Upper lobe of right lung (tissue), 1 donor: ENCODE measurements at regions not wholly inside any gene's neighbourhood (a gene's known extent, or its start where the extent isn't known, plus 50 kb on each side); places are given as distances from the start of the nearest gene placed in this dataset.

ENCODE experiments used
- ATAC-seq: fragments of 200-7000 bp; cut with Tn5 transposase; one replicate; pipeline ENCODE4 v1.9.1; 2020; ENCODE audit warnings: mild to moderate bottlenecking, moderate library complexity
- DNase-seq: peaks from one replicate; pipeline ENCODE4 v3.0.0-alpha.2; 2020
- H3K27ac ChIP-seq: fragments of 200-600 bp; one replicate; pipeline ENCODE4 v1.8.0; 2022
- H3K27me3 ChIP-seq: fragments of 200-600 bp; one replicate; pipeline ENCODE4 v1.8.0; 2022; ENCODE audit warnings: mild to moderate bottlenecking
- H3K36me3 ChIP-seq: fragments of 200-600 bp; one replicate; pipeline ENCODE4 v1.8.0; 2022
- H3K4me1 ChIP-seq: fragments of 200-600 bp; one replicate; pipeline ENCODE4 v1.8.0; 2022
- H3K4me3 ChIP-seq: fragments of 200-600 bp; one replicate; pipeline ENCODE4 v1.8.0; 2022; ENCODE audit warnings: mild to moderate bottlenecking
- H3K9me3 ChIP-seq: fragments of 200-600 bp; one replicate; pipeline ENCODE4 v1.8.0; 2022
- CTCF ChIP-seq: fragments of 200-600 bp; IDR thresholded peaks from one replicate; pipeline ENCODE4 v1.8.0; 2022; ENCODE audit warnings: antibody characterized with exemption
- intact Hi-C: fragments of 100-400 bp; cut with DNase I; formaldehyde crosslinking; loops from one replicate; pipeline ENCODE4 v1.11.0; 2022
- donor health status: DM: no; HTN: yes; CAD: no; lungs with severe emphysema.

GRCh38 chr10:4338768-4339167 is 487.2 kb upstream of the AKR1E2 start:
- H3K4me1 ChIP-seq = no peaks in the 10 kb centered on the region
- H3K36me3 ChIP-seq = no peaks in the 10 kb centered on the region
- no peak for TF ChIP-seq CTCF
- intact Hi-C loops = no loop called here
- ATAC-seq (no peak), DNase-seq (no peak)
- H3K27me3 ChIP-seq = no peaks in the 10 kb centered on the region
- H3K4me3 ChIP-seq = no peak overlapping the region
- no peaks in the 10 kb centered on the region for H3K9me3 ChIP-seq
- H3K27ac ChIP-seq = no peak overlapping the region

- TF ChIP-seq CTCF = no peak
- no peak for DNase-seq
- ATAC-seq = no peak
- Histone ChIP-seq H3K4me3 (no peak overlapping the region), H3K4me1 (no peaks in the 10 kb centered on the region), H3K9me3 (peaks cover 7% of the 10 kb centered on the region), H3K36me3 (no peaks in the 10 kb centered on the region), H3K27me3 (no peaks in the 10 kb centered on the region), H3K27ac (no peak overlapping the region)
- intact Hi-C loops = no loop called here
Observed at GRCh38 chr10:4337563-4337962, 488.4 kb upstream of the AKR1E2 start.

GRCh38 chr10:4334871-4335270 is 491.1 kb upstream of the AKR1E2 start:
- H3K27me3 ChIP-seq = no peaks in the 10 kb centered on the region
- intact Hi-C loops = no loop called here
- H3K9me3 ChIP-seq = peaks cover 7% of the 10 kb centered on the region
- ATAC-seq (no peak), DNase-seq (no peak)
- H3K4me3 ChIP-seq = no peak overlapping the region
- no peak overlapping the region for H3K27ac ChIP-seq
- no peaks in the 10 kb centered on the region for H3K4me1 ChIP-seq
- H3K36me3 ChIP-seq = no peaks in the 10 kb centered on the region
- no peak for TF ChIP-seq CTCF

GRCh38 chr10:4334015-4334414 is 492.0 kb upstream of the AKR1E2 start:
- Histone ChIP-seq H3K9me3 (peaks cover 7% of the 10 kb centered on the region), H3K27me3 (no peaks in the 10 kb centered on the region), H3K36me3 (no peaks in the 10 kb centered on the region), H3K4me1 (no peaks in the 10 kb centered on the region), H3K4me3 (no peak overlapping the region), H3K27ac (no peak overlapping the region)
- no peak for TF ChIP-seq CTCF
- intact Hi-C loops = no loop called here
- ATAC-seq (no peak), DNase-seq (no peak)

GRCh38 chr10:4333459-4333894 is 492.5 kb upstream of the AKR1E2 start:
- no peaks in the 10 kb centered on the region for H3K4me1 ChIP-seq
- H3K36me3 ChIP-seq = no peaks in the 10 kb centered on the region
- H3K27ac ChIP-seq = no peak overlapping the region
- H3K9me3 ChIP-seq = peaks cover 7% of the 10 kb centered on the region
- DNase-seq (no peak), ATAC-seq (no peak)
- H3K27me3 ChIP-seq = no peaks in the 10 kb centered on the region
- TF ChIP-seq CTCF = no peak
- intact Hi-C loops = no loop called here
- no peak overlapping the region for H3K4me3 ChIP-seq

GRCh38 chr10:4332764-4333458 is 493.1 kb upstream of the AKR1E2 start:
- no peak for DNase-seq
- H3K36me3 ChIP-seq = no peaks in the 10 kb centered on the region
- intact Hi-C loops = no loop called here

More at GRCh38 chr10:4332764-4333458, 493.1 kb upstream of the AKR1E2 start:
- ATAC-seq = no peak
- peaks cover 7% of the 10 kb centered on the region for H3K9me3 ChIP-seq
- H3K27me3 ChIP-seq = no peaks in the 10 kb centered on the region
- TF ChIP-seq CTCF = no peak
- no peak overlapping the region for H3K27ac ChIP-seq
- H3K4me3 ChIP-seq = no peak overlapping the region
- no peaks in the 10 kb centered on the region for H3K4me1 ChIP-seq
